ENCODE measurements at regions not wholly inside any gene's neighbourhood (a gene's known extent, or its start where the extent isn't known, plus 50 kb on each side); places are given as distances from the start of the nearest gene placed in this dataset.

DNA sequence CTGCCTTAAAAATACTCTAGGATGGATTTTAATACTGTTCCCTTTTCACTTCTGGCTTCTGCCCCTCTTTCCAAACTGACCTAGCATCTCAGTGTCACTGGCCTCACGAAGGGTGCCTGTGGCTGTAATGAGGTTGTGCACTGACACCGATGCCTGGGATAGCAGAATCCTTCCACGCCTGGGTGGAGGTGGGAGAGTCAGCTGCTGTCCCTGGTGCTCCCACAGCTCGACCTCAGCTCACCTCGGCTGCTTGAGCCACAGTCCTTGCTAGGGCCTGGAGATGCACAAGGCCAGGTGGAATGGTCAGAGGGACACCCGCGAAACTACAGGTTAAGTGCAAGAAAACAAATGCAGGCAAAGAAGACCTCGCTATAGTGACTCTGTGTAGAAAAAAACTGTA is 123.4 kb upstream of the ACBD5 start:
- H3K4me1 ChIP-seq (ENCODE audit: control insufficient read depth, insufficient read depth, low read length), result no peaks in the 10 kb centered on the region
- no peak for DNase-seq (ENCODE audit: low read depth, low spot score)
- H3K4me3 ChIP-seq (ENCODE audit: low read depth in 2 of 2, low read length in 2 of 2), result no peak overlapping the region
- no peak overlapping the region for H3K27ac ChIP-seq (ENCODE audit: low read length)
- intact Hi-C loops (cut with micrococcal nuclease; ENCODE audit: unreplicated experiment) (loop anchor here (5.0 kb wide), 1 partner anchor 142 kb away; no protein-coding TSS in a partner anchor), in situ Hi-C loops (cut with HindIII; ENCODE audit: low pct_unique_long_range_greater_than_20kb, low sequenced_read_pairs) (no loop called here)
- H3K9me3 ChIP-seq (ENCODE audit: control insufficient read depth, insufficient read depth, low read depth, low read length), result no peaks in the 10 kb centered on the region
- ChIA-PET POLR2A (no interaction called here), CTCF (no interaction called here)
- no peak for TF ChIP-seq POLR2AphosphoS5 (IDR thresholded peaks at IDR 0.05; ENCODE audit: low read depth, low read length)
- no peak for TF ChIP-seq SIN3A (IDR thresholded peaks at IDR 0.05; ENCODE audit: borderline replicate concordance, insufficient read depth, low read depth, low read length)
- no peak for TF ChIP-seq CTCF (IDR thresholded peaks at IDR 0.05)
- TF ChIP-seq, protein P1, sequence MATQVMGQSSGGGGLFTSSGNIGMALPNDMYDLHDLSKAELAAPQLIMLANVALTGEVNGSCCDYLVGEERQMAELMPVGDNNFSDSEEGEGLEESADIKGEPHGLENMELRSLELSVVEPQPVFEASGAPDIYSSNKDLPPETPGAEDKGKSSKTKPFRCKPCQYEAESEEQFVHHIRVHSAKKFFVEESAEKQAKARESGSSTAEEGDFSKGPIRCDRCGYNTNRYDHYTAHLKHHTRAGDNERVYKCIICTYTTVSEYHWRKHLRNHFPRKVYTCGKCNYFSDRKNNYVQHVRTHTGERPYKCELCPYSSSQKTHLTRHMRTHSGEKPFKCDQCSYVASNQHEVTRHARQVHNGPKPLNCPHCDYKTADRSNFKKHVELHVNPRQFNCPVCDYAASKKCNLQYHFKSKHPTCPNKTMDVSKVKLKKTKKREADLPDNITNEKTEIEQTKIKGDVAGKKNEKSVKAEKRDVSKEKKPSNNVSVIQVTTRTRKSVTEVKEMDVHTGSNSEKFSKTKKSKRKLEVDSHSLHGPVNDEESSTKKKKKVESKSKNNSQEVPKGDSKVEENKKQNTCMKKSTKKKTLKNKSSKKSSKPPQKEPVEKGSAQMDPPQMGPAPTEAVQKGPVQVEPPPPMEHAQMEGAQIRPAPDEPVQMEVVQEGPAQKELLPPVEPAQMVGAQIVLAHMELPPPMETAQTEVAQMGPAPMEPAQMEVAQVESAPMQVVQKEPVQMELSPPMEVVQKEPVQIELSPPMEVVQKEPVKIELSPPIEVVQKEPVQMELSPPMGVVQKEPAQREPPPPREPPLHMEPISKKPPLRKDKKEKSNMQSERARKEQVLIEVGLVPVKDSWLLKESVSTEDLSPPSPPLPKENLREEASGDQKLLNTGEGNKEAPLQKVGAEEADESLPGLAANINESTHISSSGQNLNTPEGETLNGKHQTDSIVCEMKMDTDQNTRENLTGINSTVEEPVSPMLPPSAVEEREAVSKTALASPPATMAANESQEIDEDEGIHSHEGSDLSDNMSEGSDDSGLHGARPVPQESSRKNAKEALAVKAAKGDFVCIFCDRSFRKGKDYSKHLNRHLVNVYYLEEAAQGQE (IDR thresholded peaks at IDR 0.05; ENCODE audit: insufficient read depth in 1 of 2, low read depth in 2 of 2, low read length in 1 of 2), result no peak
- no peaks in the 10 kb centered on the region for H3K36me3 ChIP-seq (ENCODE audit: control insufficient read depth, insufficient read depth, low read length)
- no peak for ATAC-seq
- no peaks in the 10 kb centered on the region for H3K27me3 ChIP-seq (ENCODE audit: control insufficient read depth, insufficient read depth, low read length)
- no TSS peak for BruUV-seq (replicated peaks)

DNA sequence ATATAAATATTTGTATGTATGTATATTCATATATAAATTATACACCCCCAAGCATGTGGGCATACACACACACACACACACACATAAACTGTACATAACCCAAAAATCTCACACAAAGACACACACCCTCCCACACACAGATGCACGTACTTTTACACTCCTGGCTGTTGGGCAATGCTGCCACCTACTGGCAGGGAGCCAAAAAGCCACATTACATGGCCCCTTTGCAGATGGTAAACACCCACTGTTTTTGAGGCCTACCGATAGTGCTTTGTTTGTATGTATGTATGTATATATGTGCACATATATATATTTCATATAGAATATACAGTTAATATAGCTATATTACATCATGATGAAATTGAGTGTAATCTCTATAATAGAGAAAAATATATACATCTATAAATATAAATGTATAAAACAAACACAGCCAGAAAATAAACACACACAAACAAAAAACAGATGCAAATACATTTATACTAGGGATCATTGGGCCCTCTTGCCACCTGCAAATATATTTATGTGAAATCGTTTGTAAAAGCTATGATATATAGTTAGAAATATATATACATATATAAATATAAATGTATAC is 120.1 kb upstream of the ACBD5 start:
- in situ Hi-C loops (cut with HindIII; ENCODE audit: low pct_unique_long_range_greater_than_20kb, low sequenced_read_pairs), result no loop called here
- intact Hi-C loops (cut with micrococcal nuclease; ENCODE audit: unreplicated experiment), result loop anchor here (5.0 kb wide), 1 partner anchor 138 kb away; no protein-coding TSS in a partner anchor
- Histone ChIP-seq H3K4me1 (ENCODE audit: control insufficient read depth, insufficient read depth, low read length) (no peaks in the 10 kb centered on the region), H3K4me3 (ENCODE audit: low read depth in 2 of 2, low read length in 2 of 2) (no peak overlapping the region), H3K9me3 (ENCODE audit: control insufficient read depth, insufficient read depth, low read depth, low read length) (no peaks in the 10 kb centered on the region), H3K27ac (ENCODE audit: low read length) (no peak overlapping the region), H3K27me3 (ENCODE audit: control insufficient read depth, insufficient read depth, low read length) (no peaks in the 10 kb centered on the region), H3K36me3 (ENCODE audit: control insufficient read depth, insufficient read depth, low read length) (no peaks in the 10 kb centered on the region)
- CTCF ChIA-PET, result no interaction called here
- TF ChIP-seq POLR2AphosphoS5 (IDR thresholded peaks at IDR 0.05; ENCODE audit: low read depth, low read length) (no peak), CTCF (IDR thresholded peaks at IDR 0.05) (peak; percentile 89)
- DNase-seq (ENCODE audit: low read depth, low spot score) (peak; percentile 53), ATAC-seq (peak; percentile 91)
- POLR2A ChIA-PET, result no interaction called here
- BruUV-seq (replicated peaks), result no TSS peak
